GM10266 (cell line): ENCODE measurements at regions not wholly inside any gene's neighbourhood (a gene's known extent, or its start where the extent isn't known, plus 50 kb on each side); places are given as distances from the start of the nearest gene placed in this dataset.

Experiments
- DNase-seq: peaks from one replicate; pipeline ENCODE4 v3.0.0; 2012; ENCODE audit errors: extremely low spot score
- CTCF ChIP-seq: IDR thresholded peaks from 2 replicates; pipeline ENCODE4 v1.5.1; 2012; ENCODE audit warnings: mild to moderate bottlenecking, low read depth; ENCODE audit not compliant: control insufficient read depth, insufficient read depth; ENCODE audit errors: missing control alignments

- TF ChIP-seq CTCF = no peak
- no peak for DNase-seq
Observed at GRCh38 chr6:165900970-165901369, 237.9 kb upstream of the PDE10A start.

GRCh38 chr6:165899611-165900010 is 236.6 kb upstream of the PDE10A start:
- no peak for TF ChIP-seq CTCF
- DNase-seq = no peak

DNA sequence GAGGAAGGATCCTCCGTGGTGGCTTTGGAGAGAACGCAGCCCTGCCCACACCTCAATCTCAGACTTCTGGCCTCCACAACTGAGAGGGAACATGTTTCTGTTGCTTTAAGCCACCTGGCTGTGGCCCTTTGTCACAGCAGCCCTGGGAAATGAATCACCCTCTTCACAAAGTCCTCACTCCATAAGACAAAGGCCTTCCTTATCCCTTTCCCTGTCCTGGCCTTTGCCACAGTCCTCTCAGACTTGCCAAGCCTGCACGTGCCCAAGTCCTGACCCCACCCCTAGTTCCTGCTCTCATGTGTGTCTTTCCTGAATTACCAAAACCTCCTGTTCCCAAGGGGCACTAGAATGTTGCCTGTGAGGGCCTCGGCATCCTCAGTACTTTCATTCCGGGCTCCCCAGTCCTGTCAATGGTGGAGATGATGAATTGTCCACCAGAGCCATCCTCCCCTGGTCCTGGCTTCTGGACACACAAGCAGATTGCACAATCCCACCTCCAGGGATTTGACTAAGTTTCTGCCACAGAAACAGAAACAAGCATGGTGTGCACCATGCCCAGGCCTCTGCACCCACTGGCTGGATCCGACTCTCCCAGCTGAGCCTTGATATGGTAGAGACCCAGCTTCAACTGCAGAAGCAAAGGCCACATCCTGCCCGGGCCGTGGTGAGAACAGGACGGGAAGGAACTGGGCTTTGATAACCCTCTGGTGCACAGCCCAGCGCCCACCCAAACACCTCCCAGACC is 232.6 kb upstream of the PDE10A start:
- DNase-seq = no peak
- no peak for TF ChIP-seq CTCF

- no peak for TF ChIP-seq CTCF
- DNase-seq = no peak
Observed at GRCh38 chr6:165894171-165894825, 231.3 kb upstream of the PDE10A start.

DNA sequence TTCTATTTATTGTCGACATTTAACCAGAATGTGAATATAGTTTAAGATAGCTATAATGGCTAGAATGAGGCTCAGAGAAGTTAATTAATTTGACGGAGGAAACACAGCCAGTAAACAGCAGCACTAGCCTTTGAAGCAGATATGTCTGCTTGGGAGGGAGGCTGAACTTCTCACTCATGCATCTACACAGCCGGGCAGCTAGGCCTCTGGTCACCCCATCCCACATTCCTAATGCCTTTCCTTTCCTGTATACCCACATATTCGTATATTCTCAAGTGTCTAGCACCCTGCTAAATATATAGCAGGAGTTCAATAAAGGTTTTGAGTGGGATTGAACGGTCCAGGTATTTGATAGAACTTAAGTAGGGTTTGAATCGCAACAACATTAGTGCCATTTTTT is 230.4 kb upstream of the PDE10A start:
- no peak for DNase-seq
- no peak for TF ChIP-seq CTCF

DNA sequence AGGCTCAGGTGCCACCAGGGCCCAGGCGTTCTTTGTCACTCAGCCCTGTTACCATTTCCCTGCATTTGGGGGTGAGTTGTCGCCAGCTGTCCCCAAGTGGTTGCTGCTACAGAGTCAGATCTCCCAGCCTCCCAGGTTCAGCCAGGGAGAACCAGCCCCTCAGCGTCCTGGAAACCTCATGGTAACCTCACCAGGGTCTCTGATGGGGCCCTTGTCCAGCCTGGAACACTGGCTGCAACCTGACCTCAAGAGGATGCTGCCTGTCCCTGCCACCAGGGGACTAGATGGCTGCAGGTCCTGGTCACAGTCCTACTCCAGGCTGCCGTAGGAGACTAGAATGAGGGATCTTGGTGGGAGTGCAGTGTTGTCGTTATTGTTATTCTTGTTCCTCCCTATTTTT is 228.3 kb upstream of the PDE10A start:
- no peak for DNase-seq

More for the DNA sequence above, 228.3 kb upstream of the PDE10A start:
- no peak for TF ChIP-seq CTCF
